Vagina (tissue), 2 donors: ENCODE measurements at regions not wholly inside any gene's neighbourhood (a gene's known extent, or its start where the extent isn't known, plus 50 kb on each side); places are given as distances from the start of the nearest gene placed in this dataset.

Experiments
- DNase-seq, 2 donors: peaks; one replicate each; pipeline ENCODE4 v3.0.0-alpha.2; 2017; ENCODE audit errors: extremely low spot score in 2 of 2
- H3K27ac ChIP-seq: fragments of 200-600 bp; sonication (generic); one replicate; pipeline ENCODE4 v1.5.1; 2019
- H3K27me3 ChIP-seq: fragments of 200-600 bp; sonication (generic); one replicate; pipeline ENCODE4 v1.5.1; 2019
- H3K36me3 ChIP-seq, 2 donors: fragments of 200-600 bp; sonication (generic); one replicate each; pipeline ENCODE4 v1.5.1; 2017 to 2019
- H3K4me1 ChIP-seq: fragments of 200-600 bp; sonication (generic); one replicate; pipeline ENCODE4 v1.5.1; 2019
- H3K4me3 ChIP-seq, 2 donors: fragments of 200-600 bp; sonication (generic); 1 replicate in 1 of 2; 2 replicates in 1 of 2; pipeline ENCODE4 v1.5.1; 2016 to 2019
- H3K9me3 ChIP-seq: fragments of 200-600 bp; sonication (generic); one replicate; pipeline ENCODE4 v1.5.1; 2019
- POLR2A ChIP-seq, 2 donors: fragments of 450-650 bp; IDR thresholded peaks; one replicate each; pipeline ENCODE4 v1.6.1; 2017; ENCODE audit warnings: antibody characterized with exemption in 2 of 2, mild to moderate bottlenecking in 2 of 2, moderate library complexity in 2 of 2
- POLR2AphosphoS5 ChIP-seq, 2 donors: sonication (generic); formaldehyde crosslinking; IDR thresholded peaks; one replicate each; pipeline ENCODE4 v1.9.0; 2017; ENCODE audit warnings: antibody characterized with exemption in 2 of 2, mild to moderate bottlenecking in 2 of 2, low read depth in 1 of 2; ENCODE audit not compliant: insufficient read depth in 1 of 2
- intact Hi-C: fragments of 100-400 bp; cut with DNase I; formaldehyde crosslinking; loops from one replicate; pipeline ENCODE4 v1.15.1; 2023
- TF ChIP-seq, protein P1 (sequence below), 3 experiments: fragments of 450-650 bp in 2 of 3; fragments of 200-600 bp in 1 of 3; sonication (generic) in 1 of 3; IDR thresholded peaks; one replicate each; pipeline ENCODE4 v1.5.1; 2017 to 2019; ENCODE audit warnings: antibody characterized with exemption in 3 of 3, mild to moderate bottlenecking in 2 of 3, moderate library complexity in 2 of 3

DNA sequence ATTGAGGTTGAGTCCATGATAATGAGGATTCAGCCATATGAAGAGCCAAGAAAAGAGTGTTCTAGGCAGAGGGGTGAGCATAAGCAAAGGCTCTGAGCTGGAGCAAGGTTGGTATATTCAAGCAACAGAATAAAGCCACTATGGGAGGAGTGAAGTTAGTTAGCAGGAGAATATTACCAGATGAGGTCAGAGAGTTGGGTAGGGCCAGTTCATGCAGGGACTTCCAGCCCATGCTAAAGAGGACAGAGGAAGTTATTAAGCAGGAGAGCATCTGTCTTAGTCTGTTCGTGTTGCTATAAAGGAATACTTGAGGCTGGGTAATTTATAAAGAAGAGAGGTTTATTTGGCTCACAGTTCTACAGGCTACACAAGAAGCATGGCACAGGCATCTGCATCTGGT, 57.1 kb upstream of the ATG10 start:
- no peak for DNase-seq
- no peaks in the 10 kb centered on the region for H3K4me1 ChIP-seq
- H3K9me3 ChIP-seq: no peaks in the 10 kb centered on the region
- no peaks in the 10 kb centered on the region for H3K27me3 ChIP-seq
- no peaks in the 10 kb centered on the region for H3K36me3 ChIP-seq
- intact Hi-C loops: no loop called here
- no peak overlapping the region for H3K4me3 ChIP-seq
- H3K27ac ChIP-seq: no peak overlapping the region
- TF ChIP-seq, protein P1, sequence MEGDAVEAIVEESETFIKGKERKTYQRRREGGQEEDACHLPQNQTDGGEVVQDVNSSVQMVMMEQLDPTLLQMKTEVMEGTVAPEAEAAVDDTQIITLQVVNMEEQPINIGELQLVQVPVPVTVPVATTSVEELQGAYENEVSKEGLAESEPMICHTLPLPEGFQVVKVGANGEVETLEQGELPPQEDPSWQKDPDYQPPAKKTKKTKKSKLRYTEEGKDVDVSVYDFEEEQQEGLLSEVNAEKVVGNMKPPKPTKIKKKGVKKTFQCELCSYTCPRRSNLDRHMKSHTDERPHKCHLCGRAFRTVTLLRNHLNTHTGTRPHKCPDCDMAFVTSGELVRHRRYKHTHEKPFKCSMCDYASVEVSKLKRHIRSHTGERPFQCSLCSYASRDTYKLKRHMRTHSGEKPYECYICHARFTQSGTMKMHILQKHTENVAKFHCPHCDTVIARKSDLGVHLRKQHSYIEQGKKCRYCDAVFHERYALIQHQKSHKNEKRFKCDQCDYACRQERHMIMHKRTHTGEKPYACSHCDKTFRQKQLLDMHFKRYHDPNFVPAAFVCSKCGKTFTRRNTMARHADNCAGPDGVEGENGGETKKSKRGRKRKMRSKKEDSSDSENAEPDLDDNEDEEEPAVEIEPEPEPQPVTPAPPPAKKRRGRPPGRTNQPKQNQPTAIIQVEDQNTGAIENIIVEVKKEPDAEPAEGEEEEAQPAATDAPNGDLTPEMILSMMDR (IDR thresholded peaks at IDR 0.05): no peak
- no peak for TF ChIP-seq POLR2A (IDR thresholded peaks at IDR 0.05)
- no peak for TF ChIP-seq POLR2AphosphoS5 (IDR thresholded peaks at IDR 0.05; ENCODE audit: insufficient read depth in 1 of 2, low read depth in 1 of 2)

GRCh38 chr5:81912933-81913332, 58.9 kb upstream of the ATG10 start:
- no peak for DNase-seq
- no peak overlapping the region for H3K4me3 ChIP-seq
- TF ChIP-seq POLR2AphosphoS5 (IDR thresholded peaks at IDR 0.05; ENCODE audit: insufficient read depth in 1 of 2, low read depth in 1 of 2): no peak
- TF ChIP-seq, protein P1 (IDR thresholded peaks at IDR 0.05): no peak
- TF ChIP-seq POLR2A (IDR thresholded peaks at IDR 0.05): no peak
- H3K27me3 ChIP-seq: no peaks in the 10 kb centered on the region
- intact Hi-C loops: no loop called here
- no peaks in the 10 kb centered on the region for H3K4me1 ChIP-seq
- no peak overlapping the region for H3K27ac ChIP-seq
- no peaks in the 10 kb centered on the region for H3K36me3 ChIP-seq
- H3K9me3 ChIP-seq: no peaks in the 10 kb centered on the region

DNA sequence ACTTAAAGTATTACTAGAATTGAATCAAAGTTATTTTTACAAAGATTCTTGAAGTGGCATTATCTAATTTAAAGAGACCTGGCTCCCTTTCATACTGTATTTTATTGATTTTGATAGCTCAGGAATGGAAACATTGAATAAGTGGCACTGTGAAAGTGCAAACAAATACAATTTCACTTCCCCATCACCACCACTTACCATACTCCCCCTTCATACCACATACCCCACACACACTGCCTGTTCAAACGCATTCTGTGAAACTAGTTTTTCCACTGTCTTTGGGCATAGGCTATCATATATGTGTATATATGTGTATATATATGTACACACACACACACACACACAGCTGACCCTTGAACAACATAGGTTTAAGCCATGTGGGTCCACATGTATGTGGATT, 62.1 kb upstream of the ATG10 start:
- Histone ChIP-seq H3K27ac (no peak overlapping the region), H3K36me3 (no peaks in the 10 kb centered on the region), H3K9me3 (no peaks in the 10 kb centered on the region), H3K4me3 (no peak overlapping the region), H3K4me1 (no peaks in the 10 kb centered on the region), H3K27me3 (no peaks in the 10 kb centered on the region)
- TF ChIP-seq, protein P1 (IDR thresholded peaks at IDR 0.05): no peak
- no peak for TF ChIP-seq POLR2AphosphoS5 (IDR thresholded peaks at IDR 0.05; ENCODE audit: insufficient read depth in 1 of 2, low read depth in 1 of 2)
- TF ChIP-seq POLR2A (IDR thresholded peaks at IDR 0.05): no peak
- intact Hi-C loops: no loop called here
- no peak for DNase-seq

DNA sequence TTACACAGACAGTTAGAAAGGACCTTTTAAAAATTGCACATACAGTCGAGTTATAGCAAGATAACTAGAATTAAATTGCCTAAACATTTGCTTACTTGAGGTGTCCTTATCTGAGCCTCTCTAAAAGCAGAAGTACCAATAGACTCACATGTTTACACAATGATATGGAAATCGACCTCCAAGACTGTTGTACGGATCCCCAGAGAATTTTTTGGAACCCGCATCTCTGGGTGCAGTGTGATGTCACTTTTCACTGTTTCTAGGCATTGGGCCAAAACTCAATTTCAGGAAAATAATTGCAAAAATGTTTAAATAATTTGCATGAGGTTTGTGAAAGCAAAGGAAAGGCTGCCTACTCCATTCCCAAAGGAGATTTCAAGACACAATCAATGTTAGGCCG, 63.1 kb upstream of the ATG10 start:
- Histone ChIP-seq H3K4me3 (no peak overlapping the region), H3K9me3 (no peaks in the 10 kb centered on the region), H3K36me3 (no peaks in the 10 kb centered on the region), H3K27ac (no peak overlapping the region), H3K4me1 (no peaks in the 10 kb centered on the region), H3K27me3 (no peaks in the 10 kb centered on the region)
- no peak for DNase-seq
- TF ChIP-seq POLR2A (IDR thresholded peaks at IDR 0.05) (no peak), POLR2AphosphoS5 (IDR thresholded peaks at IDR 0.05; ENCODE audit: insufficient read depth in 1 of 2, low read depth in 1 of 2) (no peak)
- TF ChIP-seq, protein P1 (IDR thresholded peaks at IDR 0.05): no peak
- intact Hi-C loops: no loop called here

DNA sequence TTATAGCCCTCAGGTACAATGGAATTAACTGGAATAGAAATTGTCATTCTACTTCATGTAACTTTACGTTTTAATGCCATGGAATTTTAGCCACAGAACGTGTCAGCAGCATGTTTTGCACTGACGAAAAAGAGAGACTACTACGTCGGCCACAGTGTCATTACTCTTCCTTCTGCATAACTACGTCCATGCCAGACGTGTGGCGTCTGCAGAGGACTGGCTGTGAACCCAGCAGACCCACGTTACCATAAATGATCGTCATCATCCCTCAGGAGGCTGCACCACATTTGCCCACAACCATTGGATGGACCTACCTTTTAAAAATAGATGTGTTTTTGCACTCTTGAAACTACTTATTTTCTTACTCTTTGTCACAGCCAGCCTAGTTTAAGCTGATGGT, 63.8 kb upstream of the ATG10 start:
- no peak for TF ChIP-seq POLR2AphosphoS5 (IDR thresholded peaks at IDR 0.05; ENCODE audit: insufficient read depth in 1 of 2, low read depth in 1 of 2)
- TF ChIP-seq POLR2A (IDR thresholded peaks at IDR 0.05): no peak
- TF ChIP-seq, protein P1 (IDR thresholded peaks at IDR 0.05): no peak
- no peak for DNase-seq
- intact Hi-C loops: no loop called here
- H3K27me3 ChIP-seq: no peaks in the 10 kb centered on the region
- no peak overlapping the region for H3K27ac ChIP-seq
- no peaks in the 10 kb centered on the region for H3K4me1 ChIP-seq
- no peaks in the 10 kb centered on the region for H3K36me3 ChIP-seq
- H3K9me3 ChIP-seq: no peaks in the 10 kb centered on the region
- H3K4me3 ChIP-seq: no peak overlapping the region
